Common myeloid progenitor, CD34-positive (primary cell): ENCODE measurements at regions not wholly inside any gene's neighbourhood (a gene's known extent, or its start where the extent isn't known, plus 50 kb on each side); places are given as distances from the start of the nearest gene placed in this dataset.
"Not testable (repeated sequence)": the region's sequence is repeated elsewhere in the genome, so short reads cannot be mapped to it uniquely, and the experiment has no call there.

Experiments used
- CTCF ChIA-PET: fragments of 350-600 bp; sonication (Branson Sonifier 250); formaldehyde crosslinking; loops from one replicate; lab custom pipeline; 2021; ENCODE audit warnings: antibody characterized with exemption; lab: Charles Lee
- POLR2A ChIA-PET: fragments of 350-600 bp; sonication (Branson Sonifier 250); formaldehyde crosslinking; loops from one replicate; lab custom pipeline; 2021; ENCODE audit warnings: antibody characterized with exemption; lab: Charles Lee
- DNase-seq, 3 donors: peaks; one replicate each; pipeline versions ENCODE4 v3.0.0 to v3.0.0-alpha.2; 2013
- H3K27ac ChIP-seq, 2 experiments: 1 replicate in 1 of 2; 2 replicates in 1 of 2; pipeline ENCODE4 v1.7.0; 2013; ENCODE audit warnings: inconsistent platforms in 2 of 2, low read length in 2 of 2, mild to moderate bottlenecking in 2 of 2, low read depth in 1 of 2, moderate library complexity in 1 of 2; ENCODE audit not compliant: severe bottlenecking in 2 of 2, insufficient read depth in 1 of 2, poor library complexity in 1 of 2
- H3K27me3 ChIP-seq, 5 experiments: replicated peaks in 2 of 5; 1 replicate in 3 of 5; 2 replicates in 2 of 5; pipeline versions ENCODE4 v1.6.1 to v1.7.0; 2013; ENCODE audit warnings: low read length in 4 of 5, mild to moderate bottlenecking in 2 of 5, moderate library complexity in 2 of 5, inconsistent platforms in 1 of 5; ENCODE audit not compliant: insufficient read depth in 5 of 5, control insufficient read depth in 4 of 5
- H3K36me3 ChIP-seq, 4 experiments: 1 replicate in 2 of 4; 2 replicates in 2 of 4; pipeline versions ENCODE4 v1.6.1 to v1.7.0; 2013; ENCODE audit warnings: low read length in 3 of 4, control low read depth in 1 of 4, mild to moderate bottlenecking in 1 of 4; ENCODE audit not compliant: control insufficient read depth in 4 of 4, insufficient read depth in 4 of 4
- H3K4me1 ChIP-seq, 4 experiments: 1 replicate in 3 of 4; 2 replicates in 1 of 4; pipeline versions ENCODE4 v1.6.1 to v1.7.1; 2013; ENCODE audit warnings: low read length in 3 of 4, mild to moderate bottlenecking in 3 of 4, control low read depth in 1 of 4, inconsistent platforms in 1 of 4, moderate library complexity in 1 of 4; ENCODE audit not compliant: control insufficient read depth in 4 of 4, insufficient read depth in 4 of 4; ENCODE audit errors: control extremely low read depth in 1 of 4
- H3K4me3 ChIP-seq, 7 experiments: 1 replicate in 4 of 7; 2 replicates in 3 of 7; pipeline versions ENCODE4 v1.5.1 to v1.7.0; 2013; ENCODE audit warnings: mild to moderate bottlenecking in 7 of 7, low read length in 6 of 7, moderate library complexity in 6 of 7, inconsistent platforms in 2 of 7, low read depth in 2 of 7, control low read depth in 1 of 7; ENCODE audit not compliant: insufficient read depth in 4 of 7, control insufficient read depth in 1 of 7; ENCODE audit errors: extremely low read depth in 1 of 7
- H3K9me3 ChIP-seq, 5 experiments: 1 replicate in 4 of 5; 2 replicates in 1 of 5; pipeline versions ENCODE4 v1.6.1 to v1.7.1; 2013; ENCODE audit warnings: low read length in 4 of 5, mild to moderate bottlenecking in 2 of 5, inconsistent platforms in 1 of 5, low read depth in 1 of 5, moderate library complexity in 1 of 5; ENCODE audit not compliant: control insufficient read depth in 4 of 5, insufficient read depth in 2 of 5; ENCODE audit errors: control extremely low read depth in 1 of 5
- WGBS: methylation state at CpG from one replicate; pipeline ENCODE4 v1.1.5; 2013; ENCODE audit not compliant: insufficient coverage; 5-methylcytosine and 5-hydroxymethylcytosine counted together

DNA sequence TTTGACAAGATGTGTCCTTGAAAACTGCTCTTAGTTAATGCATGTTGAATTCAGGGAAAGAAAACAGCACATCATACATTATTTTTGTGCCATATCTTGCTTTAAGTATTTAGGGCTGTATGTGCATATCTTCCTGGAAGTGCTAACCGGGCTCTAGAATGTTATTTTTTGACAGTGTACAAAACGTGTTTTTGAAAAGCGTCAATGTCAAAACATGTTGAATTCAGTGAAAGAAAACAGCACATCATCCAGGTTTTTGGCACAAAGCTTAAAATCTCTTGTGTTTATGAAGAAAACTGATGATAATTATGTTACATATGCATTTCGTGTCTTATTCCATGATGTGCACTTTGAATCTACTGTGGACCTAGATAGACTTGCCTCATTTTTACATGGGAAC, 82.7 kb downstream of the ASCL4 start:
- Histone ChIP-seq H3K4me3 (no peak overlapping the region), H3K27me3 (peaks cover 0 to 22% (median 15%) of the 10 kb centered on the region in 5 experiments), H3K4me1 (no peaks in the 10 kb centered on the region), H3K36me3 (no peaks in the 10 kb centered on the region), H3K27ac (no peak overlapping the region), H3K9me3 (no peaks in the 10 kb centered on the region)
- no peak for DNase-seq
- ChIA-PET CTCF (no interaction called here), POLR2A (no interaction called here)
- WGBS, result 93% methylated on average over 2 of the region's 4 CpGs

DNA sequence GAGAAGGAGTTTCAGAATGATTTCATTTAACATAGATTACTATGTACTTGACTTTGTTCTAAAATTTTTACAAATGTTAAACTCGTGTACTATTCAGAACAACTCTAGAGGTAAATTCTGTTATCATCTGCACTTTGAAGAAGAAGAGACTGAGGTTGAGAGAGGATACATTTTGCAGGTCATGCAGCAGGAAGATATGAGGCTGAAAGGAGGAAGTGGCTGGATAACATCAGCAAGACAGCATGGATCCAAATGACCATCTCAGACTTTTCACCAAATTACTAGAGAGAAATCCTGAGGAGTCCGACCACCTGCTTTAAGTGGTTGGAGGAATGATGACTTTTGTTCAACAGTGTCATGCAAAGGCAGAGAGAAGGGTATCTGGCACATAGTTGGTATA, 84.9 kb downstream of the ASCL4 start:
- no peak for DNase-seq
- Histone ChIP-seq H3K27ac (no peak overlapping the region), H3K9me3 (no peaks in the 10 kb centered on the region), H3K36me3 (no peaks in the 10 kb centered on the region), H3K4me1 (peaks cover 0 to 4% (median 0%) of the 10 kb centered on the region in 4 experiments), H3K4me3 (no peak overlapping the region), H3K27me3 (peaks cover 1 to 30% (median 17%) of the 10 kb centered on the region in 5 experiments)
- WGBS, result no CpG with 5 or more reads among the region's 2 CpGs
- CTCF ChIA-PET, result no interaction called here
- POLR2A ChIA-PET, result no interaction called here

DNA sequence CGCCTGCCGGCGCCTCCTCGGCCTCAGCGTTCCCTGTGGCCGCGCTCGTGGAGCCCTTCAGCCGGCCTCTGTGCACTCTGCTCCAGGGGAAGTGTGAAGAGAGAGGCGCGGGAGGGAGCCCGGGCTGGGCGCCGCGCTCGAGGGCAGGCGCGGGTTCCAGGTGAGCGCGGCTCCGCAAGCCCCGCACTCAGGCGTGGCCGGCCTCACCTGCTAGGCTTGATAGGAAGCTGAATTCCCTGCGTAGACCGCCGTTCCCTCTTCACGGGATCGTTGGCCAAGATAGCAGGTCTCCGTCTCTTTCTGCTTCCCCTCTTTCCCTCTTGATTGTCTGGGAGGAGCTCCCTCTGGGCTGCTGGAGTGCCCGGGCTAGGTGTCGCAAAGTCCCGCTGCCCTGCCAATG, 89.7 kb downstream of the ASCL4 start:
- Histone ChIP-seq H3K4me1 (peaks cover 0 to 5% (median 0%) of the 10 kb centered on the region in 4 experiments), H3K36me3 (no peaks in the 10 kb centered on the region), H3K4me3 (peak overlapping the region in 2 of 7 experiments; percentile 8 to 42), H3K27me3 (peaks cover 5 to 41% (median 15%) of the 10 kb centered on the region in 5 experiments), H3K27ac (no peak overlapping the region), H3K9me3 (peaks cover 0 to 3% (median 0%) of the 10 kb centered on the region in 5 experiments)
- CTCF ChIA-PET, result interaction anchor here (1.0 kb wide), 1 partner anchor 20 kb away, joined by 3 read pairs; no protein-coding TSS in a partner anchor
- WGBS, result 32% methylated on average over 27 of the region's 33 CpGs
- no peak for DNase-seq
- POLR2A ChIA-PET, result no interaction called here

DNA sequence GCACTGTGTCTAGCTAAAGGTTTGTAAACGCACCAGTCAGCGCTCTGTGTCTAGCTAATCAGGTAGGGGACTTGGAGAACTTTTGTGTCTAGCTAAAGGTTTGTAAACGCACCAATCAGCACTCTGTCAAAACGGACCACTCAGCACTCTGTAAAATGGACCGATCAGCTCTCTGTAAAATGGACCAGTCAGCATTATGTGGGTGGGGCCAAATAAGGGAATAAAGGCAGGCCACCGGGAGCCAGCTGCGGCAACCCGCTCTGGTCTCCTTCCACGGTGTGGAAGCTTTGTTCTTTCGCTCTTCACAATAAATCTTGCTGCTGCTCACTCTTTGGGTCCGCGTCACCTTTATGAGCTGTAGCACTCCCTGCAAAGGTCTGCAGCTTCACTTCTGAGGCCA, 90.2 kb downstream of the ASCL4 start:
- CTCF ChIA-PET, result not testable (repeated sequence)
- peaks cover 9 to 45% (median 15%) of the 10 kb centered on the region in 5 experiments for H3K27me3 ChIP-seq
- WGBS, result 76% methylated on average over 12 of the region's 12 CpGs

DNA sequence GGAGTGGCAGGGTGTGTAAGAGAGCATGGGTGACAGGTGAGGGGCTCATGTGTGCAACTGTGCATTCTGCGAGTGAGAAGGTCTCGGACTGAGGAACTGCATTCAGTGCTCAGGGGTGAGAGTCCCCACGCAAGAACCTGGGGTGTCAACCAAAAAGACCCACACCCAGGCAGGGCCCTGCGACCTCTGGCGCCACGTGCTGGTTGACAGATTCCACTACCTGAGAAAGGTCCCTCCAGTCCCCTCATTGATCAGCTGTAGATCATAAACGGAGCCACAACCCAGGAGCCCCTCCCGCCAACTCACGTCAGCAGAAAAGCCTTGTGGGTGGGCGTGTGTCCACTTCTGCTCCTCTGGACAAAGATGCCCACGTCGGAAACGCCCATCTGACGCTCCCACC, 98.7 kb downstream of the ASCL4 start:
- H3K4me3 ChIP-seq, result no peak overlapping the region
- H3K36me3 ChIP-seq, result no peaks in the 10 kb centered on the region
- H3K27me3 ChIP-seq, result peaks cover 0 to 34% (median 12%) of the 10 kb centered on the region in 5 experiments
- H3K27ac ChIP-seq, result no peak overlapping the region
- ChIA-PET CTCF (no interaction called here), POLR2A (no interaction called here)
- no peak for DNase-seq
- H3K9me3 ChIP-seq, result no peaks in the 10 kb centered on the region
- 60% methylated on average over 7 of the region's 14 CpGs for WGBS
- H3K4me1 ChIP-seq, result no peaks in the 10 kb centered on the region

More for the DNA sequence above, 90.2 kb downstream of the ASCL4 start:
- DNase-seq, H3K27ac ChIP-seq, H3K4me3 ChIP-seq, H3K36me3 ChIP-seq, POLR2A ChIA-PET, H3K4me1 ChIP-seq, H3K9me3 ChIP-seq: not testable (repeated sequence)

DNA sequence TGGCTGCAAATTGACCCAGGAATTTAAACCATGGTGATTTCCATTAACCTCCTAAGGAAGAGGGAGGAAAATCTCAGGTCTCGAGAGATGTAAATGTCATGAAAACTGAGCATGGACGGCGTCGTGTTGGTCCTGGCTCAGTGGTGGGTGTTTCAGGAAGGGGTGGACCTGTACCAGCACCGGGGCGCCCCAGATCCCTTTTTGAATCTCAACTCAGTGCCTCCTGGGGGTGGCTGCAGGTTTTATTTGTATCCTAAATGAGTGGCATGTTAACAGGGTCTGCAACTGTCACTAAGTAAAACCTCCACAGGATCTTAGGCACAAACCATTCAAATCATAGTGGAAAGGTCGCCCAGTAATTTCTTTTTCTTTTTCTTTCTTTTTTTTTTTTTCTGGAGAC, 101.3 kb downstream of the ASCL4 start:
- CTCF ChIA-PET, result no interaction called here
- H3K36me3 ChIP-seq, result no peaks in the 10 kb centered on the region
- no peak overlapping the region for H3K4me3 ChIP-seq
- peak in 1 of 3 donors; percentile 52 for DNase-seq
- POLR2A ChIA-PET, result no interaction called here
- H3K9me3 ChIP-seq, result no peaks in the 10 kb centered on the region
- H3K4me1 ChIP-seq, result no peaks in the 10 kb centered on the region
- no peak overlapping the region for H3K27ac ChIP-seq
- H3K27me3 ChIP-seq, result peaks cover 0 to 24% (median 9%) of the 10 kb centered on the region in 5 experiments
- WGBS, result 63% methylated on average over 7 of the region's 7 CpGs

DNA sequence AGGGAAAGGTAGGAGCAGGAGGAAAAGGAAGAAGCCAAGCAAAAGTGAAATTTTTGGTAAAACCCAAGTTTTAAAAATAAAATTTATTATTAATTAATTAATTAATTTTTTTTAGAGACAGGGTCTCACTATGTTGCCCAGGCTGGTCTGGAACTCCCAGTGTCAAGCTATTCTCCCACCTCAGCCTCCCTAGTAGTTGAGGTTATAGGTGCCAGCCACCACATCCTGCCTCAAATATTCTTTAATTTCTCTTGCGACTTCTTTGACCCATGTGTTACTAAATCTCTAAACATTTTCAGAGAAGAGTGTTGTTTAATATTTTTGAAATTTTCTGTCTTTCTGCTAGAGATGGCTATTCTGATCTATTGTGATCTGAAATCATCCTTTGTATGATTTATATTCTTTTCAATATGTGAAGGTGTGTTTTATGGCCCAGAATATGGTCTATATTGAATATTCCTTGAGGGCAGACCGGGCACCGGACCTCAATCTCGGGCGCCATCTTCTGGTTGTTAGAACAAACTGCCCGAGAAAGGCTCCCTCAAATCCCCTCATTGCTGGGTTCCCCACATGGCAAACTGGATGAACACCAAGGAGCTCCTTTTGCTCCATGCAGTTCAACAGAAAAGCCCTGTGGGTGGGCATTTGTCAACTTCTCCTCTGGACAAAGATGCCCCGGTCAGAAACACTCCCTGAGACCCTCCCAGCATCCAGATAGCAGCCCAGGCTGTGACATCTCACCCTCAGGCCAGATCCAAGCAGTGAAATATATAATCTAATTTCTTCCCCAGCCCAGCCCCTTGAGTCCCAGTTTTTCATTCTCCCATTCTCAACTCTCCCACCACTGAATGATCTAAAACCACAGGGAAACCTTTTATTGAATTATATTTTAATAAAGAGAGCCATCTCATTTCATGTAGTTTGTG, 110.5 kb downstream of the ASCL4 start:
- Histone ChIP-seq H3K36me3 (no peaks in the 10 kb centered on the region), H3K4me3 (no peak overlapping the region), H3K9me3 (no peaks in the 10 kb centered on the region), H3K27ac (no peak overlapping the region), H3K27me3 (peaks cover 0 to 9% (median 0%) of the 10 kb centered on the region in 5 experiments), H3K4me1 (no peaks in the 10 kb centered on the region)
- CTCF ChIA-PET, result interaction anchor here (0.6 to 4.6 kb wide), 19 partner anchors 27 to 210 kb away, joined by 3 to 17 read pairs (median 4); no protein-coding TSS in a partner anchor
- peak; percentile 64 to 75 (median 70) for DNase-seq
- WGBS, result 0% methylated on average over 6 of the region's 7 CpGs
- POLR2A ChIA-PET, result no interaction called here
